OCI-LY7 (cell line): ENCODE measurements at regions not wholly inside any gene's neighbourhood (a gene's known extent, or its start where the extent isn't known, plus 50 kb on each side); places are given as distances from the start of the nearest gene placed in this dataset.

Experiments
- BruUV-seq: library from RNA; stranded (reverse); fragments of 400-500 nt; replicated peaks from 2 replicates; lab custom pipeline; 2021; lab: Mats Ljungman, UMichigan
- CTCF ChIA-PET: fragments of 300-600 bp; sonication (Branson Sonifier 250); formaldehyde crosslinking; loops from one replicate; lab custom pipeline; 2022; ENCODE audit warnings: antibody characterized with exemption; ENCODE audit not compliant: unreplicated experiment; lab: Charles Lee
- POLR2A ChIA-PET: fragments of 300-600 bp; sonication (Branson Sonifier 250); formaldehyde crosslinking; loops from one replicate; lab custom pipeline; 2022; ENCODE audit warnings: antibody characterized with exemption; lab: Charles Lee
- DNase-seq: peaks from one replicate; pipeline ENCODE4 v3.0.0-alpha.2; 2015; ENCODE audit warnings: low spot score
- H2AFZ ChIP-seq: fragments of 200-600 bp; sonication (generic), shearing (Covaris generic); 2 replicates; pipeline ENCODE4 v1.6.1; 2014; ENCODE audit warnings: mild to moderate bottlenecking, antibody characterized with exemption, low read length, moderate library complexity
- H3K27ac ChIP-seq: fragments of 200-600 bp; sonication (generic); 2 replicates; pipeline ENCODE4 v1.5.1; 2014; ENCODE audit warnings: mixed run types, low read depth, mild to moderate bottlenecking, moderate library complexity, low read length, inconsistent platforms; ENCODE audit not compliant: poor library complexity, severe bottlenecking
- H3K36me3 ChIP-seq: fragments of 200-600 bp; sonication (generic); 2 replicates; pipeline ENCODE4 v1.6.1; 2014; ENCODE audit warnings: mild to moderate bottlenecking, antibody characterized with exemption, low read length, moderate library complexity, mixed read lengths; ENCODE audit not compliant: insufficient read depth
- H3K4me1 ChIP-seq: fragments of 200-600 bp; sonication (generic); 2 replicates; pipeline ENCODE4 v1.5.1; 2014; ENCODE audit warnings: mild to moderate bottlenecking, low read length; ENCODE audit not compliant: insufficient read depth, poor library complexity, severe bottlenecking
- H3K4me2 ChIP-seq: fragments of 200-600 bp; sonication (generic); 2 replicates; pipeline ENCODE4 v1.6.1; 2014; ENCODE audit warnings: mild to moderate bottlenecking, low read length
- H3K4me3 ChIP-seq: fragments of 200-600 bp; sonication (generic); 2 replicates; pipeline ENCODE4 v1.5.1; 2014; ENCODE audit warnings: mild to moderate bottlenecking, low read depth, low read length; ENCODE audit not compliant: poor library complexity, severe bottlenecking
- H3K79me2 ChIP-seq: fragments of 200-600 bp; sonication (generic); 2 replicates; pipeline ENCODE4 v1.6.1; 2016; ENCODE audit warnings: low read depth, mild to moderate bottlenecking, low read length, moderate library complexity, mixed read lengths; ENCODE audit not compliant: insufficient read depth
- H3K9me2 ChIP-seq: fragments of 200-600 bp; sonication (generic); 2 replicates; pipeline ENCODE4 v1.6.1; 2016; ENCODE audit warnings: mild to moderate bottlenecking, low read length, mixed read lengths; ENCODE audit not compliant: insufficient read depth
- H3K9me3 ChIP-seq: fragments of 200-600 bp; sonication (generic); 2 replicates; pipeline ENCODE4 v1.6.1; 2014; ENCODE audit warnings: mild to moderate bottlenecking, mixed run types, low read length, mixed read lengths
- H4K20me1 ChIP-seq: fragments of 200-600 bp; sonication (generic); 2 replicates; pipeline ENCODE4 v1.6.1; 2014; ENCODE audit warnings: mild to moderate bottlenecking, antibody characterized with exemption, low read length, moderate library complexity, mixed read lengths; ENCODE audit not compliant: insufficient read depth
- CTCF ChIP-seq: fragments of 200-600 bp; sonication (generic); conservative IDR thresholded peaks from 2 replicates; pipeline ENCODE4 v1.5.1; 2014; ENCODE audit warnings: mild to moderate bottlenecking, antibody characterized with exemption, low read length, moderate library complexity, mixed read lengths
- EZH2phosphoT487 ChIP-seq: fragments of 200-600 bp; sonication (generic); IDR thresholded peaks from 2 replicates; pipeline ENCODE4 v1.6.1; 2018; ENCODE audit warnings: low read depth, borderline replicate concordance, mild to moderate bottlenecking, mixed run types, antibody characterized with exemption, low read length, moderate library complexity, mixed read lengths
- intact Hi-C: fragments of 100-400 bp; cut with micrococcal nuclease; formaldehyde crosslinking; loops from one replicate; pipeline ENCODE4 v1.10.0; 2022; ENCODE audit not compliant: unreplicated experiment

GRCh38 chr6:91045161-91045560, 458.3 kb upstream of the MAP3K7 start:
- BruUV-seq, result no TSS peak
- DNase-seq, result no peak
- Histone ChIP-seq H2AFZ (no peak overlapping the region), H3K27ac (no peak overlapping the region), H3K79me2 (no peaks in the 10 kb centered on the region), H3K4me2 (no peak overlapping the region), H3K4me3 (no peak overlapping the region), H3K9me3 (no peaks in the 10 kb centered on the region), H3K9me2 (no peaks in the 10 kb centered on the region), H4K20me1 (no peaks in the 10 kb centered on the region), H3K36me3 (no peaks in the 10 kb centered on the region), H3K4me1 (no peaks in the 10 kb centered on the region)
- ChIA-PET CTCF (no interaction called here), POLR2A (no interaction called here)
- intact Hi-C loops, result no loop called here
- TF ChIP-seq CTCF (no peak), EZH2phosphoT487 (no peak)

GRCh38 chr6:91043751-91044150, 456.9 kb upstream of the MAP3K7 start:
- no peaks in the 10 kb centered on the region for H3K9me3 ChIP-seq
- no peaks in the 10 kb centered on the region for H3K9me2 ChIP-seq
- H3K4me2 ChIP-seq, result no peak overlapping the region
- no peak overlapping the region for H3K27ac ChIP-seq
- H3K4me1 ChIP-seq, result no peaks in the 10 kb centered on the region
- TF ChIP-seq EZH2phosphoT487, result no peak
- no peak for TF ChIP-seq CTCF
- POLR2A ChIA-PET, result interaction anchor here (0.6 kb wide), 1 partner anchor 11 kb away, joined by 3 read pairs; no protein-coding TSS in a partner anchor
- H3K4me3 ChIP-seq, result no peak overlapping the region
- DNase-seq, result no peak
- no TSS peak for BruUV-seq
- H2AFZ ChIP-seq, result no peak overlapping the region
- H3K79me2 ChIP-seq, result no peaks in the 10 kb centered on the region
- CTCF ChIA-PET, result no interaction called here
- H4K20me1 ChIP-seq, result no peaks in the 10 kb centered on the region
- intact Hi-C loops, result no loop called here
- H3K36me3 ChIP-seq, result no peaks in the 10 kb centered on the region

- Histone ChIP-seq H3K4me2 (no peak overlapping the region), H3K36me3 (no peaks in the 10 kb centered on the region), H3K9me2 (no peaks in the 10 kb centered on the region), H3K4me3 (no peak overlapping the region), H4K20me1 (no peaks in the 10 kb centered on the region), H3K79me2 (no peaks in the 10 kb centered on the region), H3K4me1 (no peaks in the 10 kb centered on the region), H3K27ac (no peak overlapping the region), H2AFZ (no peak overlapping the region), H3K9me3 (no peaks in the 10 kb centered on the region)
- ChIA-PET CTCF (no interaction called here), POLR2A (no interaction called here)
- TF ChIP-seq EZH2phosphoT487 (no peak), CTCF (no peak)
- BruUV-seq, result no TSS peak
- intact Hi-C loops, result no loop called here
- no peak for DNase-seq
These were observed 455.8 kb upstream of the MAP3K7 start for GRCh38 chr6:91042656-91043055.
